ENCODE measurements at regions not wholly inside any gene's neighbourhood (a gene's known extent, or its start where the extent isn't known, plus 50 kb on each side); places are given as distances from the start of the nearest gene placed in this dataset.

DNA sequence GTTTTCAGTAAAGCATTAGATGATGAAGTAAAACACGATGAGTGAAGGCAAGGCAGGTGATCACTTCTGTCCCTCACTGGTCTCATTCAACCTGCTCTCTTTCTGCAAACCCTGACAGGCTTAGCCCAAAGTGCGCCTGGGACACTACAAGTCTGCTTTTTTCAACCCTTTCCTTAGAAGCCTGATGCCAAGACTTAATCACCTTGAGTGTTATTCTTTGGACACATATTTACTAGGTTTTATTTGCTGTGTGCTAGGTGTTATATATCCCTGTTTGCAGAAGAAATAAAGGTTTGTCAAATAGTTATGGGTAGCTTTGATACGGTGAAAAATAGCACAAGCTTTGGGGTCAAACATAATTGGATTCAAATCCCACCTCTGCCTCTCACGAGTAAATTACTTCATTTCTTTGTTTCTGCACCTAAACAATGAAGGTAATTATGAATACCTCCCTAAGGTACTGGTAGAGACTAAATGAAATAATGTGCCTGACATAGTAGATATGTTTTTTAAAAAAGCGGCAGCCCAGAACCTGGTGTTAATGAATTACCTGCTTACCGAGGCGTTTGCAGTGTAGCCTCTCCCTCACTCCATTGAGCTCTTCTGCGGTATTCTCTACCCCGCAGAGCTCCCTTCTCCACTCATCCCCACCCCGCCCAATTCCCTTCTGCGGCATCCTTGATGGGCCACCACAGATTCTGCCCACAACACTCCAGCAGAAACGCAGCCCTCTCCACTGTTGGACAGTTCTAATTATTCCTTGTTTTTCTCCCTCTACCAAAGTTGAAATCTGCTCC, 269.0 kb upstream of the TPM1 start:
- no peak overlapping the region for H3K9ac ChIP-seq (ENCODE audit: low read length in 2 of 2)
- H3K4me1 ChIP-seq (ENCODE audit: control insufficient read depth, insufficient read depth, low read length): no peaks in the 10 kb centered on the region
- H3K27ac ChIP-seq (ENCODE audit: low read length): no peak overlapping the region
- H3K36me3 ChIP-seq (ENCODE audit: control insufficient read depth in 2 of 2, insufficient read depth in 2 of 2, low read length in 2 of 2): peaks cover 10 to 44% of the 10 kb centered on the region in 2 donors
- no peaks in the 10 kb centered on the region for H3K9me3 ChIP-seq (ENCODE audit: control insufficient read depth in 2 of 2, low read length in 2 of 2)
- no peak overlapping the region for H3K4me3 ChIP-seq (ENCODE audit: low read length in 2 of 2)
- H3K27me3 ChIP-seq (ENCODE audit: control insufficient read depth in 1 of 2, insufficient read depth in 2 of 2, low read length in 2 of 2): no peaks in the 10 kb centered on the region

DNA sequence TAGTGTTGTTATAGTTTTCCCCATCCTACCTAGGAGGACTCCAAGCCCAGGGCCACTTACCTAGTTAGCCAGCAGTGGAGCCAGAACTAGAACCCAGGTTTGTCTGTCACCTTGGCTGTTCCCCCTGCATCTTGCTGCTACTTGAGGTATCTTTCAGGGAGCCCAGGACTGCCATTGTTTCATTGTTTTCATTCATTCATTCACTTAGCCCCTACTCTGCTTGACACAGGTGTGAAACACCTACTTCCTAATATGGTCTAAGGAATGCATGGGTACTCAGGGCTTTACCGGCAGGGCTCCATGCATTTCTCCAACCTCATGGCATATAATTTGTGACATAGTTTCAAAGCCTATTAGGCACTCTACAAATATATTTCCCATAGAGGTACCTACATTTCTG, 266.6 kb upstream of the TPM1 start:
- Histone ChIP-seq H3K36me3 (ENCODE audit: control insufficient read depth in 2 of 2, insufficient read depth in 2 of 2, low read length in 2 of 2) (peaks cover 6 to 44% of the 10 kb centered on the region in 2 donors), H3K4me1 (ENCODE audit: control insufficient read depth, insufficient read depth, low read length) (no peaks in the 10 kb centered on the region), H3K9ac (ENCODE audit: low read length in 2 of 2) (no peak overlapping the region), H3K27ac (ENCODE audit: low read length) (no peak overlapping the region), H3K4me3 (ENCODE audit: low read length in 2 of 2) (no peak overlapping the region), H3K9me3 (ENCODE audit: control insufficient read depth in 2 of 2, low read length in 2 of 2) (no peaks in the 10 kb centered on the region), H3K27me3 (ENCODE audit: control insufficient read depth in 1 of 2, insufficient read depth in 2 of 2, low read length in 2 of 2) (no peaks in the 10 kb centered on the region)

GRCh38 chr15:62777671-62778070, 264.9 kb upstream of the TPM1 start:
- H3K27ac ChIP-seq (ENCODE audit: low read length): no peak overlapping the region
- H3K9ac ChIP-seq (ENCODE audit: low read length in 2 of 2): no peak overlapping the region
- H3K27me3 ChIP-seq (ENCODE audit: control insufficient read depth in 1 of 2, insufficient read depth in 2 of 2, low read length in 2 of 2): no peaks in the 10 kb centered on the region
- peaks cover 3 to 30% of the 10 kb centered on the region in 2 donors for H3K36me3 ChIP-seq (ENCODE audit: control insufficient read depth in 2 of 2, insufficient read depth in 2 of 2, low read length in 2 of 2)
- peaks cover 10% of the 10 kb centered on the region for H3K4me1 ChIP-seq (ENCODE audit: control insufficient read depth, insufficient read depth, low read length)
- no peak overlapping the region for H3K4me3 ChIP-seq (ENCODE audit: low read length in 2 of 2)
- no peaks in the 10 kb centered on the region for H3K9me3 ChIP-seq (ENCODE audit: control insufficient read depth in 2 of 2, low read length in 2 of 2)

DNA sequence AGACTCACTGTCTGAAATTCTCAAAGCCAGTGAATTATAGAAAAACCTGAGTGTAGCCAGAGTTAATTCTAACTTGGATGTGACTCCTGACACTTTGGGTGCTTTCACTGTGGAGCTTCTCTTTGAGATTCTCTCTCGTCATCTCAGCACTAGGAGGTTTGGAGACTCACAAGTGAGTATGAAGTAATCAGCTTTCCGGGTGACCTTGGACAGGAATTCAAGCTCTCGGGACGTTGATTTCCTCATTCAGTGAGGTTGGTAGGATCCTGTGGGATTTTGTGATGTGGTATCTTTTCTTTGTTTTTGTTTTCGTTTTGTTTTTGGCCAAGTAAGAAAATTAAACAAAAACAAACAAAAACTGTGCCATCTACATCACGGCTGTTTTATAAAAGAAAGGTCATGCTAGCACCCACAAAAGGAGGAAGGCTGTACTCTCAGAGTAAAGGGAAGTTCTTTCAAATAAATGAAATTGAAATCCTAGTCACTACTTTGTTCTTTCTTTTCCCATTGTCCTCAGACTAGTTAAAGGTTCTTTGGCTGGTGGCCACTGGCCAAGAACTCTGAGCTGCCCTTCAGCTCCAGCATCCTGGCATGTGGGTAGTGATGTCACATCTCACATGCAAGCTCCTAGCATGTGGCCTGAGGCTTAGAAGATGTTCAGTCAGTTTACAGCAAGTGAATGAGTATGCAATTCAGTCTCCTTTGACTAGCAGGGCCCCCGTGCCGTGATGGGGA, 263.3 kb upstream of the TPM1 start:
- Histone ChIP-seq H3K27ac (ENCODE audit: low read length) (no peak overlapping the region), H3K36me3 (ENCODE audit: control insufficient read depth in 2 of 2, insufficient read depth in 2 of 2, low read length in 2 of 2) (peaks cover 5 to 27% of the 10 kb centered on the region in 2 donors), H3K4me3 (ENCODE audit: low read length in 2 of 2) (no peak overlapping the region), H3K27me3 (ENCODE audit: control insufficient read depth in 1 of 2, insufficient read depth in 2 of 2, low read length in 2 of 2) (no peaks in the 10 kb centered on the region), H3K9me3 (ENCODE audit: control insufficient read depth in 2 of 2, low read length in 2 of 2) (no peaks in the 10 kb centered on the region), H3K9ac (ENCODE audit: low read length in 2 of 2) (no peak overlapping the region), H3K4me1 (ENCODE audit: control insufficient read depth, insufficient read depth, low read length) (peaks cover 14% of the 10 kb centered on the region)

DNA sequence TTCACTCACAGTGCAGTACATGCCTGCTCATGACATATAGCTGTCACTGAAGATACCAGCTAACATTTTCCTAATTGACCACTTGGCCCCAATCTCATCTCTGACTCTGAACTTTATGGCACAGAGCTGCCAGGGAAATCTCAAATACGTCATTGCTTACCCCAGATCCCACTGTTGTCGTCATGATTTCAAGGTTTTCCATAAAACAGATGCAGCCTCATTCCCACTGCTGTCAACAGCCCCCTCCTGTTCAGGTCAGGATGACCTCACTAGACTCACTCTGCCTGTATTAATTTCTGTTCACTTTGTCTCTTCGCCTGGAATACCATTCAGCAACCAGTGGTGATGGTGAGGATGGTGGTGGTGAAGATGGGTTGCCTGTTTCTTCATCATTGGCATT, 262.6 kb upstream of the TPM1 start:
- Histone ChIP-seq H3K27ac (ENCODE audit: low read length) (no peak overlapping the region), H3K4me1 (ENCODE audit: control insufficient read depth, insufficient read depth, low read length) (peaks cover 14% of the 10 kb centered on the region), H3K27me3 (ENCODE audit: control insufficient read depth in 1 of 2, insufficient read depth in 2 of 2, low read length in 2 of 2) (no peaks in the 10 kb centered on the region), H3K36me3 (ENCODE audit: control insufficient read depth in 2 of 2, insufficient read depth in 2 of 2, low read length in 2 of 2) (peaks cover 5 to 25% of the 10 kb centered on the region in 2 donors), H3K9ac (ENCODE audit: low read length in 2 of 2) (no peak overlapping the region), H3K4me3 (ENCODE audit: low read length in 2 of 2) (no peak overlapping the region), H3K9me3 (ENCODE audit: control insufficient read depth in 2 of 2, low read length in 2 of 2) (no peaks in the 10 kb centered on the region)

DNA sequence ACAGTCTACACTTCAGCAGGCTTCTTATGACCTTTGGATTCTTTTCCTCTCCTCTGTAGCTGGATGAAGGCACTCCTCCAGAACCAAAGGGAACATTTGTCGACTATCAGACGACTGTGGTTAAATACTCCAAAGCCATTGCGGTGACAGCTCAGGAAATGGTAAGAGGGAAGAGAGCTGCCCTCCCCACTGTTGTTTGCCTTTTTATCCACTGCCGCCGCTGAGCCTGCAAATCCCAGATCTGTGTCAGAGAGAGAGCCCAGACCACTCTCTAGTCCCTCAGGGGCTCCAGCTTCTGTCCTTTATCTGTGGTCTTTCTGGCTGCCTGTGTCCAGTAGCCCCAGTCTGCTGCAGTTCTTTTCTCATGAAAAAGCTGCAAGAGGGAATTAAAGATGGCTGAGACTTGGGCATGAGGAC, 261.5 kb upstream of the TPM1 start:
- H3K27me3 ChIP-seq (ENCODE audit: control insufficient read depth in 1 of 2, insufficient read depth in 2 of 2, low read length in 2 of 2): no peaks in the 10 kb centered on the region
- no peak overlapping the region for H3K27ac ChIP-seq (ENCODE audit: low read length)
- peaks cover 14% of the 10 kb centered on the region for H3K4me1 ChIP-seq (ENCODE audit: control insufficient read depth, insufficient read depth, low read length)
- H3K9me3 ChIP-seq (ENCODE audit: control insufficient read depth in 2 of 2, low read length in 2 of 2): no peaks in the 10 kb centered on the region
- H3K4me3 ChIP-seq (ENCODE audit: low read length in 2 of 2): no peak overlapping the region
- peaks cover 5 to 21% of the 10 kb centered on the region in 2 donors for H3K36me3 ChIP-seq (ENCODE audit: control insufficient read depth in 2 of 2, insufficient read depth in 2 of 2, low read length in 2 of 2)
- H3K9ac ChIP-seq (ENCODE audit: low read length in 2 of 2): no peak overlapping the region

DNA sequence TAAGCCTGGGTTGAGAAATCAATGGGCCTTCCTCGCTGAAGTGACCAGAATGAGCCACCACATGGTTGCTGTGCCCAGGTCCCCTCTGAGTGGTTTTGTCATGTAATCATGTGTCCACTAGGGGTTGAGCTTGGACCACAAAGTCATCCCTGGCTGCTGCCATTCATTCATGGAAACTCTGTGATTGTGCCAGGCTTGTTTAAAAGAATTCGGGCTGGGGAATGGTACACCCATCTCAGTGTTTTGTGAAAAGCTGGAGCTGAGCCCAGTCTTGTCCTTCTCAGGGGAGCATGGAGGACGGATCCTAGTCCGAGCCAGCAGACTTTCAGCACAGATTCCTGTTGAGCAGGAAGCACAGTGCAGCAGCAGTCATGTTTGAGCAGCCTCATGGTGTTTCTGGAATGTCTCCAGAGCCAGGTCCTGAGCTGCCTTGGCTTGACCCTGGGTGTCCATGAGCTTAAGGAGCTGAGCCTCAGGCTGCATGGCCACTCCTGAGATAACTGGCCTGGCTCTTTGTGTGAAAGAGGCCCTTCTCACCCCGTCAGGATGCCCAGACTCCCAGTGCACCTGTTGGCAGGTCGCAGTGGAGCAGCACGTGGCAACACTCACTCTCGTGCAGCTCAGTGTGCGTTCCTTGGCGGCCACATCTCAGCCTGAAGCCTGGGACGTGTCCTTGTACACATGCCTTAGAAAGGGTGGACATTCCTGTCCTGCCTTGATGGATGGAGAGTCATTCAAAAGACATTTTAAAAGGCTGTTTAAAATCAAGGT, 260.3 kb upstream of the TPM1 start:
- Histone ChIP-seq H3K27me3 (ENCODE audit: control insufficient read depth in 1 of 2, insufficient read depth in 2 of 2, low read length in 2 of 2) (no peaks in the 10 kb centered on the region), H3K36me3 (ENCODE audit: control insufficient read depth in 2 of 2, insufficient read depth in 2 of 2, low read length in 2 of 2) (peaks cover 5 to 18% of the 10 kb centered on the region in 2 donors), H3K4me1 (ENCODE audit: control insufficient read depth, insufficient read depth, low read length) (peaks cover 14% of the 10 kb centered on the region), H3K27ac (ENCODE audit: low read length) (no peak overlapping the region), H3K4me3 (ENCODE audit: low read length in 2 of 2) (peak overlapping the region in 1 of 2 donors; percentile 15), H3K9ac (ENCODE audit: low read length in 2 of 2) (no peak overlapping the region), H3K9me3 (ENCODE audit: control insufficient read depth in 2 of 2, low read length in 2 of 2) (no peaks in the 10 kb centered on the region)

GRCh38 chr15:62782896-62783295, 259.7 kb upstream of the TPM1 start:
- Histone ChIP-seq H3K4me3 (ENCODE audit: low read length in 2 of 2) (no peak overlapping the region), H3K9me3 (ENCODE audit: control insufficient read depth in 2 of 2, low read length in 2 of 2) (no peaks in the 10 kb centered on the region), H3K4me1 (ENCODE audit: control insufficient read depth, insufficient read depth, low read length) (peaks cover 14% of the 10 kb centered on the region), H3K27me3 (ENCODE audit: control insufficient read depth in 1 of 2, insufficient read depth in 2 of 2, low read length in 2 of 2) (no peaks in the 10 kb centered on the region), H3K9ac (ENCODE audit: low read length in 2 of 2) (no peak overlapping the region), H3K27ac (ENCODE audit: low read length) (no peak overlapping the region), H3K36me3 (ENCODE audit: control insufficient read depth in 2 of 2, insufficient read depth in 2 of 2, low read length in 2 of 2) (peaks cover 5 to 18% of the 10 kb centered on the region in 2 donors)

GRCh38 chr15:62783303-62783957, 259.1 kb upstream of the TPM1 start:
- Histone ChIP-seq H3K27me3 (ENCODE audit: control insufficient read depth in 1 of 2, insufficient read depth in 2 of 2, low read length in 2 of 2) (no peaks in the 10 kb centered on the region), H3K4me3 (ENCODE audit: low read length in 2 of 2) (no peak overlapping the region), H3K9ac (ENCODE audit: low read length in 2 of 2) (no peak overlapping the region), H3K9me3 (ENCODE audit: control insufficient read depth in 2 of 2, low read length in 2 of 2) (no peaks in the 10 kb centered on the region), H3K27ac (ENCODE audit: low read length) (no peak overlapping the region), H3K4me1 (ENCODE audit: control insufficient read depth, insufficient read depth, low read length) (peaks cover 14% of the 10 kb centered on the region), H3K36me3 (ENCODE audit: control insufficient read depth in 2 of 2, insufficient read depth in 2 of 2, low read length in 2 of 2) (peaks cover 8 to 16% of the 10 kb centered on the region in 2 donors)

All from stomach smooth muscle (tissue), 2 donors.